Mammary epithelial cell (primary cell): ENCODE measurements at regions not wholly inside any gene's neighbourhood (a gene's known extent, or its start where the extent isn't known, plus 50 kb on each side); places are given as distances from the start of the nearest gene placed in this dataset.

Experiments
- CTCF ChIP-seq, 2 donors: IDR thresholded peaks in 1 of 2; conservative IDR thresholded peaks in 1 of 2; 2 replicates each; pipeline ENCODE4 v1.5.1; 2011 to 2012; ENCODE audit warnings: inconsistent platforms in 2 of 2, low read length in 2 of 2, mild to moderate bottlenecking in 2 of 2, control low read depth in 1 of 2, low read depth in 1 of 2; ENCODE audit not compliant: insufficient read depth in 1 of 2; ENCODE audit errors: extremely low read depth in 1 of 2
- EZH2 ChIP-seq: IDR thresholded peaks from 2 replicates; pipeline ENCODE4 v1.6.1; 2012; ENCODE audit warnings: low read length, inconsistent platforms, borderline replicate concordance

GRCh38 chr5:165055476-165055875 lies 1550.1 kb downstream of the MAT2B start:
- TF ChIP-seq CTCF (conservative IDR thresholded peaks at IDR 0.05 in 1 of 2, IDR thresholded peaks at IDR 0.05 in 1 of 2; ENCODE audit: extremely low read depth in 1 of 2, insufficient read depth in 1 of 2, low read depth in 1 of 2, low read length in 2 of 2) (no peak), EZH2 (no peak)
